NK-92 treated with Interleukin-12 subunit alpha and Interleukin-12 subunit beta, amount 100 ng/mL, for 24 hours (cell line): ENCODE measurements at regions not wholly inside any gene's neighbourhood (a gene's known extent, or its start where the extent isn't known, plus 50 kb on each side); places are given as distances from the start of the nearest gene placed in this dataset.

Experiments used
- DNase-seq: peaks from one replicate; lab custom pipeline; 2025; lab: John Stamatoyannopoulos, UW

GRCh38 chr20:50258790-50259483 lies 68.3 kb downstream of the CEBPB start:
- peak; percentile 11 for DNase-seq

GRCh38 chr20:50259705-50260478 lies 69.3 kb downstream of the CEBPB start:
- no peak for DNase-seq

- peak; percentile 66 for DNase-seq
These were observed 70.0 kb downstream of the CEBPB start for GRCh38 chr20:50260479-50261221.

GRCh38 chr20:50261471-50262212 lies 71.0 kb downstream of the CEBPB start:
- no peak for DNase-seq

DNA sequence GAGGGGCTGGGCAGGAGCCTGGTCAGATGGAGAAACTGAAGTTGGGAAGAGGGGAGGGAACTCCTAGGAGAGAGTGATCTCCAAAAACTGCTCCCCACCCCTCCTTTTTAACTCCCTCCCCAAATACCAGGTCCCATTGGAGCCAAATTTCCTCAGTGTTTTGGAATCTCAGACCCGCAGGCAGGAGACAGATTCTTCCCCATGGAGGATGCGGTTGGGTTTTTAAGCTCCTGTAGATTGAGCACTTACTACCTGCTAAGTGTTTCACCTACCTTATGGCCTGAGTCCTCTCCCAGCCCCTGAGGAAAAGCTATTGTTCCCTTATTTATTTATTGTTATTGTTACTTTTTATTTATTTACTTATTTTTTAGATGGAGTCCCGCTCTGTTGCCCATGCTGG lies 73.2 kb downstream of the CEBPB start:
- no peak for DNase-seq

DNA sequence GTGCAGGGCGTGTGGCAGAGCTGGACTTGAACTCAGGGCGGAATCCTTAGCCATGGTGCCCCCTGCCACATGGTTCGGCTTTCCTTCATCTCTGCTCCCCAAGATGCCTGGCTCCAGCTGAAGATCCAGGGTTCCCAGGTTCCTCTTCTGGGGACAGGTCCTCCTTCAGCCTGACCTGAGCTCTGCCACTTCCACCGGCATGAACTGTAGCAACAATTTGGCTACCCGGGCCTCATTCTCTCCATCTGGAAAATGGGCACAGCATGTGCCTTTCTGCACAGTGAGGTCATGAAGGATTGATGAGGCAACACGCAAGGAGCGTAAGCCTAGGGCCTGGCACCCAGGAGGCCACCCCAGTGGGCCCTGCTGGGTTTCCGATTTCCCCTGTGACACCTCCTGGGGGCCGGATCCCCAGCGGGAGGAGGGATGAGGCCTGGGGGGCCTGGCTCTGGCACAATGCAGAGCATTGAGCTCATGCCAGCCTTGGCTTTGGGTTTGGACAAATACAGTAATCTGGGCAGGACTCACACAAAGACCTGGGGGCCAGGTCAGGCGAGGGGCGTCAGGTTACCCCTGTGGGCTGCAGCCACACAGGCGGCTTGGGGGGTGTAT lies 74.0 kb downstream of the CEBPB start:
- DNase-seq: no peak

GRCh38 chr20:50265245-50265946 lies 74.8 kb downstream of the CEBPB start:
- DNase-seq: no peak

DNA sequence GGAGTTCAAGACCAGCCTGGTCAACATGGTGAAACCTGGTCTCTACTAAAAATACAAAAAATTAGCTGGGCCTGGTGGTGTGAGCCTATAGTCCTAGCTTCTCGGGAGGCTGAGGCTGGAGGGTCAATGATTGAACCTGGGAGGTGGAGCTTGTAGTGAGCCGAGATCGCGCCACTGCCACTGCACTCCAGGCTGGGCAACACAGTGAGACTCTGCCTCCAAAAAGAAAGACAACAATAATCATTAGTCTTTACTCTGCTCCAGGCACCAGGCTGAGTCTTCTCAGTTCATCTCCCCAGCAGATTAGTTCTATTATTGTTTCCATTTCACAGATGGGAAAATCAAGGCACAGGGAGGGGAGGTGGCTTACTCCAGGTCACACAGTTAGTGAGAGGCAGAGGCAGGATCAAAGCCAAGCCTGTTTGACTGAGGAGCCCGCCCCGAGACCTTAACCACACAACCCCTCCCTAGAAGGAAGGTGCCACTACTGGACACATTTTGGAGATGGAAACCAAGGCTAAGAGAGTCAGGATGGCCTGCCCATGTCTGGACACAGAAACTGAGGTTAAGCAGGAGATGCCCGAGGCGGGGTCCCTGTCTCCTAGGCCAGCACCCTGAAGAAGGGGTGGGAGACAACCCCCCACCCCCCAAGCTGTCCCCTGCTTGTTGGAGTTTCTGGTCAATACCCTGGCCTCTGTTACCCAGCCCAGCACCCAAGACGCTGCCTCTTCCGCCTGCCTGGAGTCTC lies 75.8 kb downstream of the CEBPB start:
- no peak for DNase-seq

DNA sequence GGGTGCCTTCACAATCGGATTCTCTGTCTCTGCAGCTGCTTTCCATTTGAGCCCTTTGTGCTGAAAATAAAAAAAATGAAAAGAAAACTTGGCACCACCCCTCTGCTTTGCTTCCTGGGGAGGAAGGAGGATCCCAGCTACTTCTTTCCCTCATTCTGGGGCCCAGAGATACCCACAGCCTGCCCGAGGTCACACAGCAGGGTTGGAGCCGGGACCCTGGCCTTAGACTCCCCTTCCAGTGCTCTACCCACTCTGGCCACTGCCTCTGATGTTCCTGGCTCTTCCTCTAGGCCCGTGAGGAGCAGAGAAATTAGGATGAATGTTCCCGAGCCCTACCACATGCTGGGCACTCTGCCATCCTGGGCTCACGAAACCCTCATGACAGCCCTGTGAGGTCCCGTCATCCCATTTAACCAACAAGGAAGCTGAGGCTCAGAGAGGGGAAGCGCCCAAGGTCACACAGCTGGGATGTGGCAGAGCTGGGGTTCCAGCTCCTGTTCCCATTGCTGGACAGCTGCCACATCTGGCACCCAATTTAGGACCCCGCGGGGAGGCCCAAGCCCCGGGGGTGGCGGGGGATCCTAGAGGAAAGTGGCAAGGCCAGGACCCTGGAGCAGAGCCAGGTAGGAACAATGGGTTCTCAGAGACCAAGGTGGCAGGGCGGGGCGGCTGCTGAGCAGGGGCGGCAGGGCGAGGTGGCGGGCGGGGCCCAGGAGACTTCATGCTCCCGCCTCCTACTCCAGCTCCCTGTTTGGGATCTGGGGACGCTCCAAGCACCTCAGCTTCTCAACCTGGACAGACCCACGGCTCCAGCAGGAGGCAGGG lies 76.6 kb downstream of the CEBPB start:
- DNase-seq: no peak

DNA sequence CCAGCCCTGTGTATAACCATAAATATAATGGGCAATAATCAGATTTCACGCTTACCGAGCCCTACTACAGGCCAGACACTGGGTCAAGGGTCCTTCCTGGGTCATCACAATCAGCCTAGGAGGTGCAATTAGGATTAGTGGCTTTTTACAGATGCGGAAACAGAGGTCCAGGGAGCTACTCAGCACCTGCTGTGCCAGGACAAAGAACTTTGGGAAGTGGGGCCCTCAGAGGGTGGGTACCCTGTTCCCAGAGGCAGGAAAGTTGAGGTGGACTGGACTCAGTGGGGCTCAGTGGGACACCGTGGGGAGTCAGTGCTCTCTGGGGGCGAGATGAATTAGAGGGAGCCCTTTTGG lies 77.2 kb downstream of the CEBPB start:
- DNase-seq: no peak

GRCh38 chr20:50269091-50270033 lies 78.7 kb downstream of the CEBPB start:
- no peak for DNase-seq

GRCh38 chr20:50270034-50270395 lies 79.4 kb downstream of the CEBPB start:
- DNase-seq: no peak

DNA sequence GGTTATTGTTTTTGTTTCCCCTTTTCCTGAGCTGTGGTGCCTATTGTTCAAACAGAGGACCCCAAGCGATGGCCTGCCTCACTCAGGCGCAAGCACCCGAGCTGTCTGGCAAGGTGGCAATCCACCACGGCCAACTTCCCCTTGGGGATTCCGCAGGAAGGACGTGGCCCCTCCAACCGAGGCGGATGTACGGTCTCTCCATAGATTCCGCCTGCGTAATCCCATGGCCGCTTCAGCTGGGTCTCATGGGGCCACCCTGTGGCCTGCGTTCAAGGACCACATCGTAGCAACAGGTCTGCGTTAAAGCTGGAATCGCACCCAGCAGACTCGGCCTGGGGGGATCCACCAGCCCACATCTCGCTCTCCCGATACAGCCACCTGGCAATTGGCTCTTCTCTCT lies 79.9 kb downstream of the CEBPB start:
- no peak for DNase-seq

- DNase-seq: no peak
These were observed 80.5 kb downstream of the CEBPB start for GRCh38 chr20:50271176-50271575.

DNA sequence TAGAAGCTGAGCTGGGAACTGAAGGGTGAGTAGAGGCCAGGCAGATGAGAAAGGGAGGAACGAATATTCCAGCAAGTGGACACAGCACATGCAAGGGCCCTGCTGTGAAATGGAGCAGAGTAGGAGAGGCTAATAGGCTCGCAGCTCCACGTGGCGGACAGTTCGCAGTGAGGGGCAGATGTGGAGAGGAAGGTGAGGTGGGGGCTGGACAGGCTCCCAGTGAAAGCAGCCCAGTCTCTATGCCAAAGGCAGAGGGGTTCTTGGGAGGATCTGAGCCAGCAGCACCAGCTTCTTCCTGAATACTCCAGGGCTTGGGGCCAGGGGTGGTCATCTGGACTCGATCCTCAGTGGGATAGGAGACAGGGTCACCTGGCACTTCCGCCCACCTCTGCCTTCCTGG lies 81.0 kb downstream of the CEBPB start:
- no peak for DNase-seq

DNA sequence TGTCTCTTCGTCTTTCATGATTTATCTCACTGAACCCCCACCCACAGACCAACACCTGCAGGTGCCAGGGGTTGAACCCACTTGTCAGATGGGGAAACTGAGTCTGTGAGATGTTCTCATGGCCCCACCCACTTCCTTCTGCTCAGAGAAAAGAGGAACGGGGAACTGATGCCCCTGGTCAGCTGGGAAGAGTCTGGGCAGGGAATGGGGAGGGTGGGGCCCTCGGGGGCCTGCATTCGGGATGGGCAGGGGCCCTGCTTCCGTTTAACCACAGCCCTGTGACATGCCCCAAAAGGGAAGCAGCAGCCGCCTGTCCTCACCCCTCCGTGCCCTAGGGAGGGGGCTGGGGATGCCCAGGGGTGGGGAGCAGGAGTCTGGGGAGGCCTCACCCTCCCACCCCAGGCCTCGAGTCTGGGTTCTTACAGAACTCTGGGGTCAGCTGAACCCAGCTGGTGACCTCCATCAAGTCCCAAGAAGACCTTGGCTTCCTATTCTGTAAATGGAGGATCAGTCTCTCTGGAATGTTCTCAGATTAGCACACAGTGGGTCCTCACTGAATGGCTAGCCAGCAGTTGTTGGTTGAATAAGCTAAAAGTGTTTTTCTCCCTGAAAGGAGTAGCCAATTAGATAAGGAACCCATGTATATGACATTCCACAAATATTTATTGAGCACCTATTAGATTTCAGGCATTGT lies 81.5 kb downstream of the CEBPB start:
- no peak for DNase-seq

- no peak for DNase-seq
These were observed 82.3 kb downstream of the CEBPB start for GRCh38 chr20:50272724-50273446.
